Brain microvascular endothelial cell (primary cell): ENCODE measurements at regions not wholly inside any gene's neighbourhood (a gene's known extent, or its start where the extent isn't known, plus 50 kb on each side); places are given as distances from the start of the nearest gene placed in this dataset.

Experiments
- DNase-seq: peaks from one replicate; pipeline ENCODE4 v3.0.0-alpha.2; 2020
- H3K27ac ChIP-seq: fragments of 250-450 bp; sonication (Bioruptor Pico); 2 replicates; pipeline ENCODE4 v1.5.1; 2020; ENCODE audit warnings: mild to moderate bottlenecking, moderate library complexity
- H3K27me3 ChIP-seq: fragments of 250-450 bp; sonication (Bioruptor Pico); replicated peaks from 2 replicates; pipeline ENCODE4 v1.5.1; 2020; ENCODE audit warnings: mild to moderate bottlenecking
- H3K36me3 ChIP-seq: fragments of 250-450 bp; sonication (Bioruptor Pico); replicated peaks from 2 replicates; pipeline ENCODE4 v1.5.1; 2020; ENCODE audit warnings: mild to moderate bottlenecking
- H3K4me3 ChIP-seq: 2 replicates; pipeline ENCODE4 v1.5.1; 2011; ENCODE audit warnings: low read depth, mild to moderate bottlenecking, control low read depth, low read length, moderate library complexity
- in situ Hi-C: cut with HindIII; loops from 2 replicates; pipeline ENCODE4 v1.10.0; 2017; ENCODE audit warnings: low sequenced_read_pairs, low pct_ligation_motif_present
- TF ChIP-seq, protein P1 (sequence below): IDR thresholded peaks from 2 replicates; pipeline ENCODE4 v1.5.1; 2011; ENCODE audit warnings: low read depth, mild to moderate bottlenecking, moderate library complexity, low read length, control low read depth, inconsistent platforms; ENCODE audit errors: missing control alignments

DNA sequence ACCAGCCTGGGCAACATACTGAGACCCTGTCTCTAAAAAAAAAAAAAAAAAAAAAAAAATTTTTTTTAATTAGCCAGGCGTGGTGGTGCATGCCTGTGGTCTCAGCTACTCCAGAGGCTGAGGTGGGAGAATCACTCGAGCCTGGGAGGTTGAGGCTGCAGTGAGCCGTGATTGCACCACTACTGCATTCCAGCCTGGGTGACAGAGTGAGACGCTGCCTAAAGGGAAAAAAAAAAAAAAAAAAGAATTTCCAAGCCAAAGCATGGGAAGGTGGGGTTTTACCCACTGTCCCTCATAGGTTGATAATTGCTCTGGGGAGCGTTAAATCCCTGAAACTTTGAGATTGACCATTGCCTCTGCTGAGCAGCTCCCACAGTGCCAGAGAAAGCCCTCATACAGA is 427.5 kb downstream of the BCOR start:
- no peak for DNase-seq

DNA sequence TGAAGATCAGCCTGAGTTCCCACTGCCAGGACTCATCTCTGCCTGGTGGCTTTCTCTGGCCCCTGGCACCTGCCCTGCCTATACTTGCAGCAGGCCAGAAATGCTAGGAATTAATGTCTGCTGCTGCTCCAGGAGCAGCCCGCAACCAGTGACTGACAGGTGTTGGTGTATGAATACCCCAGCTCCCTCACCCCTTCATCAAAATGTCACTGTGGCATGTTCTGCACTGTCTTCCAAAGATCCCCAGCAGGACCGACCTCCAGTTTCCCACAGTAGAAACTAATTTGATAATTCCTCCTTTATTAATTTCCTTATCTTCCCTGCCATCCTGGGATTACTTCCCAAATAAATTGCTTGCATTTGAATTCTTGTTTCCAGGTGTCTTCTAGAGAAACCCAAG is 425.4 kb downstream of the BCOR start:
- no peak overlapping the region for H3K27ac ChIP-seq
- no peaks in the 10 kb centered on the region for H3K27me3 ChIP-seq
- DNase-seq = no peak
- no peak overlapping the region for H3K4me3 ChIP-seq
- TF ChIP-seq, protein P1, sequence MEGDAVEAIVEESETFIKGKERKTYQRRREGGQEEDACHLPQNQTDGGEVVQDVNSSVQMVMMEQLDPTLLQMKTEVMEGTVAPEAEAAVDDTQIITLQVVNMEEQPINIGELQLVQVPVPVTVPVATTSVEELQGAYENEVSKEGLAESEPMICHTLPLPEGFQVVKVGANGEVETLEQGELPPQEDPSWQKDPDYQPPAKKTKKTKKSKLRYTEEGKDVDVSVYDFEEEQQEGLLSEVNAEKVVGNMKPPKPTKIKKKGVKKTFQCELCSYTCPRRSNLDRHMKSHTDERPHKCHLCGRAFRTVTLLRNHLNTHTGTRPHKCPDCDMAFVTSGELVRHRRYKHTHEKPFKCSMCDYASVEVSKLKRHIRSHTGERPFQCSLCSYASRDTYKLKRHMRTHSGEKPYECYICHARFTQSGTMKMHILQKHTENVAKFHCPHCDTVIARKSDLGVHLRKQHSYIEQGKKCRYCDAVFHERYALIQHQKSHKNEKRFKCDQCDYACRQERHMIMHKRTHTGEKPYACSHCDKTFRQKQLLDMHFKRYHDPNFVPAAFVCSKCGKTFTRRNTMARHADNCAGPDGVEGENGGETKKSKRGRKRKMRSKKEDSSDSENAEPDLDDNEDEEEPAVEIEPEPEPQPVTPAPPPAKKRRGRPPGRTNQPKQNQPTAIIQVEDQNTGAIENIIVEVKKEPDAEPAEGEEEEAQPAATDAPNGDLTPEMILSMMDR = no peak
- in situ Hi-C loops = no loop called here
- H3K36me3 ChIP-seq = no peaks in the 10 kb centered on the region

More for the DNA sequence above, 427.5 kb downstream of the BCOR start:
- in situ Hi-C loops = no loop called here
- Histone ChIP-seq H3K4me3 (no peak overlapping the region), H3K27ac (no peak overlapping the region), H3K36me3 (no peaks in the 10 kb centered on the region), H3K27me3 (no peaks in the 10 kb centered on the region)
- TF ChIP-seq, protein P1 = no peak

DNA sequence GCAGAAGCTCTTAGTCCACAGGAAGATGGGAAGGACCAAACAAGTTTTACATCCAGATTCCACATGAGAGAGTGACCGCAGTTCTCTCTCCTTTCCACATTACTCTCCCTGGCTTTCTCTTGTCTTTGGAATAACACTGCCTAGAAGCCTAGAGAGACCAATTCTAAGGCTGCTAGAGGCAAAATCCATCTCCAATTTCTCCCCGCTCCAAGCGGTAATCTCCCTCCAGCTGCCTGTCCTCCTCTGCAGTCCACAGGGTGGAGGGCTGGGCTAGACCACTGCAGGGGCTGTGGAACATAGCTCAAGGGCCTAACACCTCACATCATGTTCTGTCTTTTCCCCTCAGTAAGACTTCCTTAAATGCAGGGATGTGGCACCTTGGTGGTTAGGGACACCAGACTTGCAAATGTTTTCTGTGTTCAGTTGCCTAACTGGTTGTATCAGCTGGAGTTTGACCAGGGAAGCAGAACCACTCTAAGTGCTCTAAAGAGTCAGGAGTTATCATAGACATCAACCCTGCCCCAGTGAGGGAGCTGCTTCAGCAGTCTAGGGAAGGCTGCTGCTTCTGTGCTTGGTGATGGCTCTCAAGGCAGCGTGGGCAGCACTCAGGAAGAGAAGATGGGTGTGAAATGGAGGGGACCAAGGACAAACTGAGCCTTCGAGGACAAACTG is 423.1 kb downstream of the BCOR start:
- in situ Hi-C loops = no loop called here
- H3K4me3 ChIP-seq = no peak overlapping the region
- H3K27me3 ChIP-seq = no peaks in the 10 kb centered on the region
- H3K36me3 ChIP-seq = no peaks in the 10 kb centered on the region
- DNase-seq = no peak
- TF ChIP-seq, protein P1 = no peak
- no peak overlapping the region for H3K27ac ChIP-seq

DNA sequence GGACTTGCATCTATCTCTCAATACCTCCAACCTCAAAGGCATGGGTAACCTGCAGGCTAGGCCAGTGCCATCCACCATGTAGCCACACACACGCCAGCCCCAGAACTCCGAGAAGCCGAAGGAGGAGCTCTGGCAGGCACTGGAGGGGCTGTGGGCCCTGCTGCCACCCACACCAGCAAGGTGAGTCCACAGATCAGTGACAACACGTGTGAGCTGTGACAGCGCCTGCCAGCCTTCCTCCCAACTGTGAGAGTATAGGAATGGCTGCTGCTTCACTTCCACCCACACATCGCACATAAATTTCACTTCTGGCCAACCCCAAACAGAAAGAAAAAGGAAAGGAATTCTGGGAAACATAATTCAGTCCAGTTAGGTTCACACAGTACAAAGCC is 422.6 kb downstream of the BCOR start:
- Histone ChIP-seq H3K4me3 (no peak overlapping the region), H3K27me3 (no peaks in the 10 kb centered on the region), H3K36me3 (no peaks in the 10 kb centered on the region), H3K27ac (no peak overlapping the region)
- TF ChIP-seq, protein P1 = no peak
- DNase-seq = no peak
- in situ Hi-C loops = no loop called here

DNA sequence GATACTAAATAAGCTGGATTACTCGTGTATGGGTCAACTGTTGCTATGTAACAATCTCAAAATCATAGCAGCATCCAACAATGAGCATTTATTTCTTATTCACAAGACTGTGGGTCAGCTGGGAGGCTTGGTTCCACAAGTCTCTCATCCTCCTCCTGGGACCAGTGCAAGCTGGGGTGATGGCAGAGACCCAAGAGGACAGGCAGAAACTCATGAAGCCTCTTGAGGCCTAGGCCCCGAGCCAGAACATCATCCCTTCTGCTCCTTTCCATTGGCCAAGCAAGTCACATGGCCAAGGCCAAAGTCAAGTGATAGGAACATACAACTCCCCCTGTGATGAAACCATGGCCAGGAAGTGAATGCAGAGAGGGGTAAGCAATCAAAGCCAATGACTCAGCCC is 422.1 kb downstream of the BCOR start:
- no peaks in the 10 kb centered on the region for H3K27me3 ChIP-seq
- DNase-seq = no peak
- H3K36me3 ChIP-seq = no peaks in the 10 kb centered on the region
- no peak overlapping the region for H3K27ac ChIP-seq
- in situ Hi-C loops = no loop called here
- H3K4me3 ChIP-seq = no peak overlapping the region
- TF ChIP-seq, protein P1 = no peak

DNA sequence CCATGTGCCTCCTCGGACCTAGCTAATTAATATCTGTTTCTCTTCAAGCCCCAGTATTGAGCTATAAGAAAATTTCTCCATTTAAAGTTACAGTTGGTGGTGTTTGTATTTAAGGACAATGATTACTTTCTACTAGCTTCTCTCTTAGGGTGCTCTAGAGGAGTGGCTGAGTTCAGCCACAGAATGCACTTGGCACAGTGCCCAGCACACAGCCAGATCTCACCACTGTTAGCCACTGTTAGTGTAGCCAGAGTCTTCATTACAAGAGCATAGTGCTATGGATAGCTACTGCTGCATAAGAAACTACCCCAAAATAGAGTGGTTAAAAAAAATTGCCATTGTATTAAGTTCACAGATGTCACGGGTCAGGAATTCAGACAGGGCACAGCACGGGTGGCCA is 421.3 kb downstream of the BCOR start:
- Histone ChIP-seq H3K4me3 (no peak overlapping the region), H3K27ac (no peak overlapping the region), H3K27me3 (no peaks in the 10 kb centered on the region), H3K36me3 (no peaks in the 10 kb centered on the region)
- in situ Hi-C loops = no loop called here
- TF ChIP-seq, protein P1 = no peak
- no peak for DNase-seq
